ENCODE measurements at regions not wholly inside any gene's neighbourhood (a gene's known extent, or its start where the extent isn't known, plus 50 kb on each side); places are given as distances from the start of the nearest gene placed in this dataset.

- no peaks in the 10 kb centered on the region for H4K20me1 ChIP-seq (ENCODE audit: insufficient read depth)
- H2AFZ ChIP-seq (ENCODE audit: low read depth, low read length, poor library complexity, severe bottlenecking): no peak overlapping the region
- peaks cover 0 to 23% of the 10 kb centered on the region in 2 experiments; a peak in 2 of 4 replicates for H3K4me1 ChIP-seq (ENCODE audit: control insufficient read depth in 1 of 2, insufficient read depth in 2 of 2, low read length in 2 of 2)
- BruUV-seq (replicated peaks): no TSS peak
- no peak overlapping the region for H3K4me3 ChIP-seq (replicated peaks in 1 of 2; ENCODE audit: low read depth in 1 of 2, low read length in 2 of 2)
- intact Hi-C loops (cut with micrococcal nuclease): no loop called here
- no peaks in the 10 kb centered on the region for H3K36me3 ChIP-seq (ENCODE audit: control insufficient read depth in 1 of 2, insufficient read depth in 2 of 2, low read length in 2 of 2)
- DNase-seq (ENCODE audit: low read depth, low spot score) (no peak), ATAC-seq (no peak)
- no peak overlapping the region for H3K27ac ChIP-seq (ENCODE audit: low read depth, low read length)
- ChIA-PET RAD21 (ENCODE audit: low non-redundant PET in 1 of 2, low total read pairs in 2 of 2, uncharacterized antibody in 2 of 2, unreplicated experiment in 2 of 2) (no interaction called here), CTCF (no interaction called here), POLR2A (no interaction called here)
- H3K4me2 ChIP-seq (ENCODE audit: low read length): no peak overlapping the region
- H3K27me3 ChIP-seq (ENCODE audit: insufficient read depth, low read length): no peaks in the 10 kb centered on the region
- H3K9me3 ChIP-seq (ENCODE audit: control insufficient read depth in 1 of 2, insufficient read depth in 1 of 2, low read depth in 1 of 2, low read length in 2 of 2): no peaks in the 10 kb centered on the region
- H3K9me2 ChIP-seq (ENCODE audit: insufficient read depth): no peaks in the 10 kb centered on the region
- no peak overlapping the region for H3K9ac ChIP-seq (ENCODE audit: low read length)
- no peaks in the 10 kb centered on the region for H3K79me2 ChIP-seq (ENCODE audit: insufficient read depth, low read length)
- TF ChIP-seq SIN3A (IDR thresholded peaks at IDR 0.05; ENCODE audit: low read depth) (no peak), TCF7L2 (IDR thresholded peaks at IDR 0.05; ENCODE audit: borderline replicate concordance, extremely low read depth, insufficient read depth, insufficient read length) (no peak), POLR2AphosphoS5 (IDR thresholded peaks at IDR 0.05; ENCODE audit: low read depth, low read length) (no peak), ZNF274 (IDR thresholded peaks at IDR 0.05; ENCODE audit: low read depth, low read length) (no peak), JUND (IDR thresholded peaks at IDR 0.05) (no peak), ATF3 (IDR thresholded peaks at IDR 0.05) (no peak), RAD21 (IDR thresholded peaks at IDR 0.05; ENCODE audit: low read depth) (no peak), ZFX (IDR thresholded peaks at IDR 0.05) (no peak), ELF1 (IDR thresholded peaks at IDR 0.05; ENCODE audit: borderline replicate concordance, low read depth) (no peak), EGR1 (IDR thresholded peaks at IDR 0.05; ENCODE audit: low read depth) (no peak)
These were observed 93.5 kb upstream of the ALDH1A3 start for GRCh38 chr15:100786139-100786531.

GRCh38 chr15:100786901-100787566 is 92.6 kb upstream of the ALDH1A3 start:
- Histone ChIP-seq H2AFZ (ENCODE audit: low read depth, low read length, poor library complexity, severe bottlenecking) (no peak overlapping the region), H3K9ac (ENCODE audit: low read length) (no peak overlapping the region), H3K36me3 (ENCODE audit: control insufficient read depth in 1 of 2, insufficient read depth in 2 of 2, low read length in 2 of 2) (no peaks in the 10 kb centered on the region), H3K4me1 (ENCODE audit: control insufficient read depth in 1 of 2, insufficient read depth in 2 of 2, low read length in 2 of 2) (peaks cover 0 to 14% of the 10 kb centered on the region in 2 experiments; a peak in 2 of 4 replicates), H3K4me2 (ENCODE audit: low read length) (no peak overlapping the region), H3K27me3 (ENCODE audit: insufficient read depth, low read length) (no peaks in the 10 kb centered on the region), H3K27ac (ENCODE audit: low read depth, low read length) (no peak overlapping the region), H3K9me3 (ENCODE audit: control insufficient read depth in 1 of 2, insufficient read depth in 1 of 2, low read depth in 1 of 2, low read length in 2 of 2) (no peaks in the 10 kb centered on the region), H4K20me1 (ENCODE audit: insufficient read depth) (no peaks in the 10 kb centered on the region), H3K4me3 (replicated peaks in 1 of 2; ENCODE audit: low read depth in 1 of 2, low read length in 2 of 2) (no peak overlapping the region), H3K79me2 (ENCODE audit: insufficient read depth, low read length) (no peaks in the 10 kb centered on the region), H3K9me2 (ENCODE audit: insufficient read depth) (no peaks in the 10 kb centered on the region)
- BruUV-seq (replicated peaks): no TSS peak
- ChIA-PET CTCF (no interaction called here), POLR2A (no interaction called here), RAD21 (ENCODE audit: low non-redundant PET in 1 of 2, low total read pairs in 2 of 2, uncharacterized antibody in 2 of 2, unreplicated experiment in 2 of 2) (no interaction called here)
- no peak for DNase-seq (ENCODE audit: low read depth, low spot score)
- no peak for ATAC-seq
- intact Hi-C loops (cut with micrococcal nuclease): no loop called here
- TF ChIP-seq POLR2AphosphoS5 (IDR thresholded peaks at IDR 0.05; ENCODE audit: low read depth, low read length) (no peak), TCF7L2 (IDR thresholded peaks at IDR 0.05; ENCODE audit: borderline replicate concordance, extremely low read depth, insufficient read depth, insufficient read length) (no peak), JUND (IDR thresholded peaks at IDR 0.05) (no peak), SIN3A (IDR thresholded peaks at IDR 0.05; ENCODE audit: low read depth) (no peak), YY1 (IDR thresholded peaks at IDR 0.05; ENCODE audit: extremely low read depth, insufficient replicate concordance, low read depth, low read length) (no peak), ELF1 (IDR thresholded peaks at IDR 0.05; ENCODE audit: borderline replicate concordance, low read depth) (no peak), REST (IDR thresholded peaks at IDR 0.05; ENCODE audit: low read depth) (no peak), MAX (IDR thresholded peaks at IDR 0.05) (no peak), ATF3 (IDR thresholded peaks at IDR 0.05) (no peak), CBX3 (IDR thresholded peaks at IDR 0.05; ENCODE audit: low read depth) (no peak), EZH2 (IDR thresholded peaks at IDR 0.05) (no peak), POLR2A (IDR thresholded peaks at IDR 0.05; ENCODE audit: borderline replicate concordance, extremely low read depth, insufficient read depth, insufficient read length) (no peak)
